HepG2 (cell line): ENCODE measurements at regions not wholly inside any gene's neighbourhood (a gene's known extent, or its start where the extent isn't known, plus 50 kb on each side); places are given as distances from the start of the nearest gene placed in this dataset.

Experiments used
- ATAC-seq: fragments of 200-7000 bp; cut with Tn5 transposase; 3 replicates; pipeline ENCODE4 v1.9.1; 2020; ENCODE audit warnings: mild to moderate bottlenecking, moderate library complexity
- BruUV-seq: library from RNA; stranded (reverse); fragments of 400-500 nt; replicated peaks from 2 replicates; lab custom pipeline; 2021; lab: Mats Ljungman, UMichigan
- CTCF ChIA-PET: fragments of 300-600 bp; formaldehyde crosslinking; extraction: SDS; loops from one replicate; lab custom pipeline; 2021; ENCODE audit warnings: low total read pairs, inconsistent platforms, low intra/inter-chr PET ratio; lab: Yijun Ruan, JAX
- POLR2A ChIA-PET: fragments of 350-600 bp; sonication (Branson Sonifier 250); formaldehyde crosslinking; loops from one replicate; lab custom pipeline; 2020; ENCODE audit warnings: antibody characterized with exemption, inconsistent platforms; lab: Yijun Ruan, JAX
- DNase-seq: peaks from one replicate; pipeline ENCODE4 v3.0.0-alpha.2; 2015; ENCODE audit warnings: low spot score
- FAIRE-seq: peaks from 3 replicates; lab custom pipeline; 2011; peaks lifted over from hg19 to GRCh38; lab: Jason Lieb, UNC
- H2AFZ ChIP-seq: one replicate; pipeline ENCODE4 v1.6.1; 2011; ENCODE audit warnings: low read length, inconsistent platforms
- H3K27ac ChIP-seq: fragments of 300-600 bp; 3 replicates; pipeline ENCODE4 v1.8.0; 2011; ENCODE audit warnings: mixed run types, mild to moderate bottlenecking, mixed read lengths, low read length, inconsistent platforms; ENCODE audit not compliant: insufficient read depth; ENCODE audit errors: extremely low read length
- H3K27me3 ChIP-seq, 2 experiments: fragments of 200-600 bp in 1 of 2; 2 replicates in 1 of 2; 3 replicates in 1 of 2; pipeline versions ENCODE4 v1.6.0 to v1.8.0; 2011; ENCODE audit warnings: low read length in 2 of 2, mild to moderate bottlenecking in 2 of 2, moderate library complexity in 2 of 2, inconsistent platforms in 1 of 2; ENCODE audit not compliant: insufficient read depth in 2 of 2, control insufficient read depth in 1 of 2
- H3K36me3 ChIP-seq, 2 experiments: fragments of 200-600 bp in 1 of 2; replicated peaks in 1 of 2; 2 replicates in 1 of 2; 3 replicates in 1 of 2; pipeline versions ENCODE4 v1.5.1 to v1.8.0; 2011; ENCODE audit warnings: low read length in 2 of 2, inconsistent platforms in 1 of 2; ENCODE audit not compliant: insufficient read depth in 2 of 2, control insufficient read depth in 1 of 2
- H3K4me1 ChIP-seq: 2 replicates; pipeline ENCODE4 v1.5.1; 2012; ENCODE audit warnings: low read length, inconsistent platforms; ENCODE audit not compliant: insufficient read depth
- H3K4me2 ChIP-seq: 2 replicates; pipeline ENCODE4 v1.6.0; 2011; ENCODE audit warnings: low read depth, low read length, inconsistent platforms
- H3K4me3 ChIP-seq, 3 experiments: fragments of 200-600 bp in 1 of 3; sonication (generic), shearing (Covaris generic) in 1 of 3; replicated peaks in 1 of 3; 2 replicates each; pipeline ENCODE4 v1.5.1; 2011 to 2016; ENCODE audit warnings: low read length in 3 of 3, inconsistent platforms in 2 of 3, low read depth in 2 of 3, mild to moderate bottlenecking in 2 of 3, control low read depth in 1 of 3, mixed read lengths in 1 of 3; ENCODE audit not compliant: insufficient read depth in 1 of 3
- H3K79me2 ChIP-seq: one replicate; pipeline ENCODE4 v1.6.1; 2011; ENCODE audit warnings: low read length, inconsistent platforms; ENCODE audit not compliant: insufficient read depth
- H3K9ac ChIP-seq: 2 replicates; pipeline ENCODE4 v1.6.0; 2011; ENCODE audit warnings: mild to moderate bottlenecking, low read depth, low read length, inconsistent platforms; ENCODE audit not compliant: insufficient read depth
- H3K9me3 ChIP-seq: 2 replicates; pipeline ENCODE4 v1.5.1; 2012; ENCODE audit warnings: mild to moderate bottlenecking, low read length
- H4K20me1 ChIP-seq: 2 replicates; pipeline ENCODE4 v1.6.0; 2011; ENCODE audit warnings: inconsistent platforms, mild to moderate bottlenecking, low read length, moderate library complexity; ENCODE audit not compliant: insufficient read depth
- POLR2G ChIP-seq: fragments of 200-400 bp; formaldehyde crosslinking; IDR thresholded peaks from 2 replicates; pipeline ENCODE4 v1.6.1; 2018; ENCODE audit warnings: mild to moderate bottlenecking, low read depth, low read length, moderate library complexity
- SMAD3 ChIP-seq: sonication (generic); formaldehyde crosslinking; IDR thresholded peaks from 2 replicates; pipeline ENCODE4 v1.4.0; 2020; ENCODE audit warnings: missing genetic modification reagents
- THAP11 ChIP-seq: IDR thresholded peaks from 2 replicates; pipeline ENCODE4 v1.6.1; 2016; ENCODE audit warnings: missing biosample characterization, missing genetic modification reagents
- TRIM24 ChIP-seq: sonication (generic); formaldehyde crosslinking; IDR thresholded peaks from 2 replicates; pipeline ENCODE4 v1.8.0; 2022; ENCODE audit warnings: mild to moderate bottlenecking, missing genetic modification reagents
- ZNF12 ChIP-seq: sonication (generic); formaldehyde crosslinking; IDR thresholded peaks from 2 replicates; pipeline ENCODE4 v1.5.0; 2020; ENCODE audit warnings: missing genetic modification reagents
- ZNF136 ChIP-seq: sonication (generic); formaldehyde crosslinking; IDR thresholded peaks from 2 replicates; pipeline ENCODE4 v1.8.1; 2022; ENCODE audit warnings: low read depth, mild to moderate bottlenecking, moderate library complexity, missing genetic modification reagents
- ZNF143 ChIP-seq: sonication (generic); formaldehyde crosslinking; IDR thresholded peaks from 2 replicates; pipeline ENCODE4 v1.4.0; 2020; ENCODE audit warnings: missing genetic modification reagents
- ZNF670 ChIP-seq: sonication (generic); formaldehyde crosslinking; IDR thresholded peaks from 2 replicates; pipeline ENCODE4 v1.8.0; 2022; ENCODE audit warnings: mild to moderate bottlenecking, missing genetic modification reagents, borderline replicate concordance
- ZNF775 ChIP-seq: sonication (generic); formaldehyde crosslinking; IDR thresholded peaks from 2 replicates; pipeline ENCODE4 v1.4.0; 2020; ENCODE audit warnings: missing genetic modification reagents, mild to moderate bottlenecking, moderate library complexity, borderline replicate concordance
- WGBS: methylation state at CpG from one replicate; pipeline ENCODE4 v1.1.6; 2017; ENCODE audit warnings: low lambda C conversion rate; 5-methylcytosine and 5-hydroxymethylcytosine counted together
- in situ Hi-C: cut with HindIII; loops from 2 replicates; pipeline ENCODE4 v1.10.0; 2017; ENCODE audit warnings: low pct_unique_long_range_greater_than_20kb; ENCODE audit not compliant: extremely low pct_ligation_motif_present
- intact Hi-C: fragments of 100-400 bp; cut with micrococcal nuclease; formaldehyde crosslinking; loops from one replicate; pipeline ENCODE4 v1.10.0; 2022; ENCODE audit not compliant: unreplicated experiment
- TF ChIP-seq, protein P1 (sequence below): sonication (generic); formaldehyde crosslinking; IDR thresholded peaks from 2 replicates; pipeline ENCODE4 v1.8.0; 2022; ENCODE audit warnings: mild to moderate bottlenecking, missing genetic modification reagents, moderate library complexity
- TF ChIP-seq, protein P2 (sequence below): sonication (generic); formaldehyde crosslinking; IDR thresholded peaks from 2 replicates; pipeline ENCODE4 v1.4.0; 2020; ENCODE audit warnings: missing genetic modification reagents; ENCODE audit errors: not compliant biosample characterization
- TF ChIP-seq, protein P3 (sequence below): sonication (generic); formaldehyde crosslinking; IDR thresholded peaks from 2 replicates; pipeline ENCODE4 v1.5.1; 2020; ENCODE audit warnings: mild to moderate bottlenecking, missing genetic modification reagents, moderate library complexity

DNA sequence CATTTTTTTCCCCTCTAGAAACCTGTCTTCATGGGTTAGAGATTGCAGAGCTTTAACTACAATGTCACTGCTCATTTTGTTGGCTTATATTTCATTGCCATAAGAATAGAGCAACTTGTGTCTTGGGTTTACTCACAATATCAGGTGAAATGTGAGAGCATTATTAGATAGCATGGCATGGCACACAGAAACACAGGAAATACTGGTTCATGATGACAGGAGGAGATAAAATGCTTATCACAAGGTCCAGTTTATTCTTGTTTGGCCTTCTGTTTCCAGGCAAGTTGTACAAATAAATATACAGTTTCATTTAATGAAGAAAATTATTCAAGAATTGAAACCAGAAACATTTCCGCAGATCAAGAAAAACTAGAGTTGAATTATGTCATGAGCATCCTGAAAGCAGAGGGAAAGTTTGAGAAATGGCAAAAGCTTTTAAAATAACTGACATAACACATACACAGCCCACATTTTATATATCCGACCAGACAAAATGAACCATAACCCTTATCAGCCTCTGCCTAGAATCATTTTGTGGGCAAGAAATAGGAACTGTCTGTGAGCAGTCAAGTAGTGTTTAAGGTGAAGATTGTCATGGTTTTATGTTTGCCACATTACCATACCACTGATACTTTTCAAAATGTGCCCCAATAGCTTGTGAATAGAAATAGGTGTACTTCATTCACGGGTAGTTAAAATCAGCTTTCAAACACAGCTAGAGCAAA, 297.9 kb upstream of the ARGLU1 start:
- no peak overlapping the region for H2AFZ ChIP-seq
- CTCF ChIA-PET, result no interaction called here

DNA sequence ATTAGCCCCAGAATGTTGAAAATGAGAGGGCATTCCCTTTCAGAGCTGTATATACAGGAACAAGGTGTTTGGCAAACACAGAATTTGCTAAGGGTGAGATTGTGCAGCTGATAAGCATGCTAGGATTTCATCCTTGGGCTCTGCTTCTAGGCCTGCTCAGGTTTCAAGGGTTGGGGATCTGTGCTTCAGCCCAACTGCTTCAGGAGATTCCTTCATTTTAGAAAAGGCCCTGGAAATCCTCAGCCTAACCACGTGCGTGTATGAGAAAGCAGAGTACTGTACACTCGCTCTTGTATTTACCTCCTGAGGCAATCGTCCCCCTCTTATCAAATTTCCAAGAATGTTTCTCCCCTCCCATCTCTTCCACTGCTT, 291.6 kb upstream of the ARGLU1 start:
- in situ Hi-C loops (no loop called here), intact Hi-C loops (no loop called here)
- no TSS peak for BruUV-seq
- ChIA-PET POLR2A (no interaction called here), CTCF (no interaction called here)
- 2% methylated on average over 4 of the region's 4 CpGs for WGBS
- no peaks in the 10 kb centered on the region for H3K79me2 ChIP-seq
- FAIRE-seq (no peak), ATAC-seq (no peak), DNase-seq (no peak)
- no peak overlapping the region for H3K4me2 ChIP-seq
- no peak overlapping the region for H3K4me3 ChIP-seq
- H3K36me3 ChIP-seq, result no peaks in the 10 kb centered on the region
- H3K27me3 ChIP-seq, result no peaks in the 10 kb centered on the region
- H4K20me1 ChIP-seq, result no peaks in the 10 kb centered on the region
- no peak overlapping the region for H2AFZ ChIP-seq
- H3K27ac ChIP-seq, result no peak overlapping the region
- H3K9ac ChIP-seq, result no peak overlapping the region
- no peaks in the 10 kb centered on the region for H3K9me3 ChIP-seq
- no peaks in the 10 kb centered on the region for H3K4me1 ChIP-seq
- TF ChIP-seq POLR2G, result no peak
- TF ChIP-seq SMAD3 (CRISPR knock-in tag), result no peak
- no peak for TF ChIP-seq ZNF143
- TF ChIP-seq, protein P1, sequence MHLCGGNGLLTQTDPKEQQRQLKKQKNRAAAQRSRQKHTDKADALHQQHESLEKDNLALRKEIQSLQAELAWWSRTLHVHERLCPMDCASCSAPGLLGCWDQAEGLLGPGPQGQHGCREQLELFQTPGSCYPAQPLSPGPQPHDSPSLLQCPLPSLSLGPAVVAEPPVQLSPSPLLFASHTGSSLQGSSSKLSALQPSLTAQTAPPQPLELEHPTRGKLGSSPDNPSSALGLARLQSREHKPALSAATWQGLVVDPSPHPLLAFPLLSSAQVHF (CRISPR knock-in tag), result no peak
- no peak for TF ChIP-seq ZNF670 (CRISPR knock-in tag)
- no peak for TF ChIP-seq THAP11 (CRISPR knock-in tag)
- no peak for TF ChIP-seq ZNF775 (CRISPR knock-in tag)
- no peak for TF ChIP-seq ZNF136 (CRISPR knock-in tag)
- TF ChIP-seq TRIM24 (CRISPR knock-in tag), result no peak
- no peak for TF ChIP-seq ZNF12 (CRISPR knock-in tag)
- TF ChIP-seq, protein P2, sequence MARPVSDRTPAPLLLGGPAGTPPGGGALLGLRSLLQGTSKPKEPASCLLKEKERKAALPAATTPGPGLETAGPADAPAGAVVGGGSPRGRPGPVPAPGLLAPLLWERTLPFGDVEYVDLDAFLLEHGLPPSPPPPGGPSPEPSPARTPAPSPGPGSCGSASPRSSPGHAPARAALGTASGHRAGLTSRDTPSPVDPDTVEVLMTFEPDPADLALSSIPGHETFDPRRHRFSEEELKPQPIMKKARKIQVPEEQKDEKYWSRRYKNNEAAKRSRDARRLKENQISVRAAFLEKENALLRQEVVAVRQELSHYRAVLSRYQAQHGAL, result no peak

More for the DNA sequence above, 297.9 kb upstream of the ARGLU1 start:
- H3K9ac ChIP-seq, result no peak overlapping the region
- TF ChIP-seq, protein P3, sequence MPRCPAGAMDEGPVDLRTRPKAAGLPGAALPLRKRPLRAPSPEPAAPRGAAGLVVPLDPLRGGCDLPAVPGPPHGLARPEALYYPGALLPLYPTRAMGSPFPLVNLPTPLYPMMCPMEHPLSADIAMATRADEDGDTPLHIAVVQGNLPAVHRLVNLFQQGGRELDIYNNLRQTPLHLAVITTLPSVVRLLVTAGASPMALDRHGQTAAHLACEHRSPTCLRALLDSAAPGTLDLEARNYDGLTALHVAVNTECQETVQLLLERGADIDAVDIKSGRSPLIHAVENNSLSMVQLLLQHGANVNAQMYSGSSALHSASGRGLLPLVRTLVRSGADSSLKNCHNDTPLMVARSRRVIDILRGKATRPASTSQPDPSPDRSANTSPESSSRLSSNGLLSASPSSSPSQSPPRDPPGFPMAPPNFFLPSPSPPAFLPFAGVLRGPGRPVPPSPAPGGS, result no peak
- TF ChIP-seq, all 625 proteins: peak for 0
- ATAC-seq (no peak), DNase-seq (no peak), FAIRE-seq (no peak)
- in situ Hi-C loops (no loop called here), intact Hi-C loops (no loop called here)
- no peaks in the 10 kb centered on the region for H3K4me1 ChIP-seq
- no peaks in the 10 kb centered on the region for H4K20me1 ChIP-seq
- H3K4me2 ChIP-seq, result no peak overlapping the region
- no peaks in the 10 kb centered on the region for H3K79me2 ChIP-seq
- H3K27ac ChIP-seq, result no peak overlapping the region
- no peaks in the 10 kb centered on the region for H3K9me3 ChIP-seq
- no peak overlapping the region for H3K4me3 ChIP-seq
- POLR2A ChIA-PET, result no interaction called here
- no peaks in the 10 kb centered on the region for H3K36me3 ChIP-seq
- WGBS, result 39% methylated on average over 3 of the region's 3 CpGs
- H3K27me3 ChIP-seq, result no peaks in the 10 kb centered on the region
- no TSS peak for BruUV-seq
